Suppressor macrophage treated with lipopolysaccharide for 4 hours (primary cell): ENCODE measurements at regions not wholly inside any gene's neighbourhood (a gene's known extent, or its start where the extent isn't known, plus 50 kb on each side); places are given as distances from the start of the nearest gene placed in this dataset.

Source experiments
- DNase-seq: peaks from one replicate; pipeline ENCODE4 v3.0.0-alpha.2; 2020

GRCh38 chr2:129117434-129117833 lies 798.8 kb upstream of the HS6ST1 start:
- no peak for DNase-seq

DNA sequence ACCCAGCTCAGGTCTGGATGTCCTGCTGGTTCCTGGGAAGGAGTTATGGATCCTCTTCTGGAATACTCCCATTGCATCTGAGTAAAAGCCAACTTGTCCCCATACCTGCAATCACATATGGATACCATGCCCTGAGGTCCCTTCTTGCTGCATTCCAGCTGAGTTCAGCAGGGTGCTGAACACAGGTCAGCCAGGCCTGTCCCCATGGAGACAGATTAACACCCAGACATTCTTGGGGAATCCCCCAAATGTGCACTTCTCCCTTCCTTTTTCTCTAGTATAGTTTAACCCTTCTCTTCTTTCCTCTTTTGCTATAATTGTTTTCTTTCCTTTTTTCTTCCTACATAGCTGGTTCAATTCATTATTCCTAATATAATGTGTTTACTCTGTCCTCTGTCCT lies 799.6 kb upstream of the HS6ST1 start:
- DNase-seq: peak; percentile 1

GRCh38 chr2:129129087-129129486 lies 810.4 kb upstream of the HS6ST1 start:
- no peak for DNase-seq

GRCh38 chr2:129133692-129134641 lies 815.3 kb upstream of the HS6ST1 start:
- no peak for DNase-seq

DNA sequence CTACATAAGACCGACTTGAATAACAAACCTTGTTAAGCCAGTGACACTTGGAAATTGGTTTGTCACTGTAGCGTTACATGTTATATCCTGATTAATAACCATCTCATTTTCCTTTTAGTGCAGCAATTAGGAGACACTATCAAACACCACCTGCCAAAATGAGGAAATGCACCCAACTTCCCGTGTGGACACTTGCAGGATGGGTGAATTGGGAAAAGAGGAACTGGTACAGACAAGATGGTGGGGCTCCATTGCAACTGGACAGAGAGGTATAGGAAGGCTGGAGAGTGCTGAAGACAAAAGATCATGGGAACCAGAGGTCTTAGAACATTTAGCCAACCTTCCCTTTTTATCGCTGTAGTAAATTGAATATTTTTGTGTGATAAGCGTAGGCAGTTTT lies 816.3 kb upstream of the HS6ST1 start:
- DNase-seq: no peak

DNA sequence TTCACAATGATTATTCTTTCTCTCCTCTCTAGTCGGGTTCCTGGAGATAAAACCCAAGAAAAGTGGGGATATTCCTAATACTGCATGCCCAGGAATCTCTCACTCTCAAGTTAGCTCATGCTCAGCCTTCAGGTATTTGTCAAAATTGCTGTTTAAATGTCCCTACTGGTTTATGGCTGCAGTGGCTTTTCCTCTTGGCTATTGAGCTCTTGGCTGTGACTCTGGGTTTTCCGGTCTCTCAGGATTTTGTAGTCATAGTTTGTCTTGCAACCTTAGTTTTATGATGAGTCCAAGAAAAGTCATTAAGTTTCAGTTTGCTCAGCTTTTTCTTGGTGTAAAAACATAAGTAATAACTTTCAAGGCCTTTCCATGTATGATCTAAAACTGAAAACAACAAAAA lies 820.7 kb upstream of the HS6ST1 start:
- no peak for DNase-seq

- DNase-seq: no peak
These were observed 823.8 kb upstream of the HS6ST1 start for GRCh38 chr2:129142465-129142864.

GRCh38 chr2:129144082-129144791 lies 825.6 kb upstream of the HS6ST1 start:
- DNase-seq: no peak

- no peak for DNase-seq
These were observed 827.0 kb upstream of the RAB6C start for GRCh38 chr2:129152514-129152913.

DNA sequence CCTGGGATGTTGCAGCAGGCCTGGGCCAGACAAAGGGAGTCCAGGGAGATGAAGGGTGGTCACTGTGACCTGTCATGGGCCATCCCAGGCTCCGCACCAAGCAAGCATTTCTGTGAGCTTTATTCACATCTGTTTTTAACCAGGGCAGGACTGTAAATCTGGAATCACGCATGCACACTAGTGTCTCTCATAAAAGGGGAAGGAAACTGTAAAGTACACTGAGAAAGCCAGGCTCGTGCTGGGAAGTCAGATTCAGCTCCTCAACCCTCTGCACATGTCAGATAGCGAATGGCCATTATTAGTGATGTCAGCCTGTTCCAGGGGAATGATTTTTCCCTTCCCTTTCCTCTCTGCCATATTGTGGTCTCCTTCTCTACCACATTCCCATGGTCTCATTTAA lies 818.6 kb upstream of the RAB6C start:
- DNase-seq: no peak

DNA sequence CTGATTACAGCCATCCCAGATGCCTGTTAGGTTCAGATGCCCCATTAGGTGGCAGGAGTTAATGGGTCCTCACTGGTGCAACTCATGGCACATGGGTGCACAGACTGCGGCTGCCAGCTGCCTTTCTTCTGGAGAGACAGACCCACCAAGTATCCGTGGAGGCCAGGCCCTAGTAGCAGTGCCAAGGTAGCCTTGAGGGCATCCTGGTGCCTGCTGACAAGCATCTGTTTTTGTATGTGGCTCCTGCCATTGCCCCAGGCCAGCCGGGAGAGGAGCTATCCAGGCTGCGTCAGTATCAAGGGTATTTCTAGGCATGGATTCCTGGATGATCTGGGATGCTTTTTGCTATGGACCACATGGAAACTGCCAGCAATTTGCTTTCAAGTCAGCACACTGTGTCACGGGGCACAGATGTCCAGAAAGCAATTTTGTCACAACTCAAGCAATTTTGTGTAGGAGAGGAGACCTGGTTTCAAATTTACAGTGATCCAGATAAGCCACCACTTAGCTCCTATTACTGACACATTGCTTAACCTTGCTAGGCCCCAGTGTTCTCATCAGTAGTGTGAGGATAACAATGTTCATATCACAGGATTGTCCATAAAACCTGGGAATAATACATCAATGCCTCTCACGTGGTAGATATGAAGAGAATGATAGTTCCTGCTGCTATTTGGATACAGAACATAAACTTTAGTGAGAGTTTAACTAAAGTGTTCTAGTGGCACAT lies 815.1 kb upstream of the RAB6C start:
- DNase-seq: no peak

GRCh38 chr2:129165006-129165405 lies 814.5 kb upstream of the RAB6C start:
- DNase-seq: no peak

DNA sequence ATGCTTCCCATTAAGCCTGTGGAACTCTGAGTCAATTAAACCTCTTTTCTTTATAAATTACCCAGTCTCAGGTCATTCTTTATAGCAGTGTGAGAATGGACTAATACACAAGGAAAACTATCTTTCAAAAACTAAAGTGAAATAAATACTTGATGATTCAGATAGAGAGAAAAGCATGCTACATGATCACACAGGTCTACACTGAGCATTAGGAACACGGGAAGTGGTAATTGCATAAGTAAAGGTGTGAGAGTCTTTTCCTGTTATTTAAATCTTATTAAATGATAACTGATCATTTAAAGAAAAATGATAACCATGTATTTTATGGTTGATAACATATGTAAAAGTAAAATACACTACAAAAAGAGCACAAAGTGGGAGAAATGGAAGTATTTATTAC lies 812.0 kb upstream of the RAB6C start:
- DNase-seq: no peak

- no peak for DNase-seq
These were observed 808.9 kb upstream of the RAB6C start for GRCh38 chr2:129170570-129170969.

- DNase-seq: no peak
These were observed 805.3 kb upstream of the RAB6C start for GRCh38 chr2:129174143-129174542.

DNA sequence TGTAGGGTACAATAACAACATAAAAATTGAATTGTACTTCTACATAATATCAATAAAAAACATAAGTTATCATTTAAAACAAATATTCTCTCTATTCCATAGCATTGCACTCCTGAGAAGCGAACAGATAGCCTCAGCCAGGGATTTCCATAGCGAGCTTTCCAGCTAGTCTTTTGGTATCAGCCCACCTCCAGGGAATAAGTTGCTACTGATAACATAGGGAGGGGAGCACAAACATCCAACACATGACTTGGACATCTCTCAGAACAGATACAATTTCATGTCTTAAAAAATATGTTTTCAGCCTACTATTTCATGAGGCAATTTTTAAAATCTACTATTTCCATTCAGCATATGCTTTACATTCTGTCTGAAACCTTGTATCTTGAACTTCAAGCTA lies 804.4 kb upstream of the RAB6C start:
- no peak for DNase-seq

GRCh38 chr2:129176375-129176774 lies 803.1 kb upstream of the RAB6C start:
- DNase-seq: no peak

DNA sequence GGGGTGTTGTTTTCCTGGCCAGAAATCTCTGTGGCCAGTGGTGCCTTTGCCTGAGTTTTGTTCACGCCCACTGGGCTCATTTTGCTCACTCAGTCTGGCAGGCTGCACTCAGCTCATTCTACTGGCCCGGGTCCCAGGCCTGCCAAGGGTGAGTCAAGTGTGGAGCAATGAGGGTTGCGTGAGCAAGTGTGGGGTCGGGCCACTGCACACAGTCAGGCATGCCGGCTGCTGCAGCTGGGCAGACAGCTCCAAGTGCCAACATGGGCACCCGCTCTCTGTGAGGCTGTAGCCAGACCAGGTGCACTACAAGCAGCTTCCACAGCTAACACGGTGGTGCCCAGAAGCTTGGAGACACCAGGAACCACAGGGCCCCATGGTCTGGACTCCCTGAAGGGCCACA lies 801.1 kb upstream of the RAB6C start:
- DNase-seq: no peak

DNA sequence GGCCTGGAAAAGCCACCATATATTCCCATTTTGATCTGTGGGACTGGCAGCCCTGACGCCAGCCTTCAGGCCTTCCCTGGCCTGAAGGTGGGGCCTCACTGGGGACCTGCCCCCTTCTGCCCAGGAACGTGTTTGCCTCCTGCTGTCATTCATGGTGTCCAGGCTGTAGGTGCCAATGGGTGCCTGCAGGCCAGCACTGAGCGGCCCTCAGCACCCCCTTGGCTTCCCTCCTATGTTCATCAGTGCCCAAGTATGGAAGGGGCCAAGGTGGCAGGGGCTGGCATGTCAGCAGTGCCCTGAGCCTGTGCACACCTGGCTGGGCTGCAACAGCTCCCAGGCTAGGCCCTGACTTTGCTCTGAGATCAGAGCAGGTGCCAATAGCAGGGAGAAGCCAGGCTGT lies 800.3 kb upstream of the RAB6C start:
- no peak for DNase-seq

DNA sequence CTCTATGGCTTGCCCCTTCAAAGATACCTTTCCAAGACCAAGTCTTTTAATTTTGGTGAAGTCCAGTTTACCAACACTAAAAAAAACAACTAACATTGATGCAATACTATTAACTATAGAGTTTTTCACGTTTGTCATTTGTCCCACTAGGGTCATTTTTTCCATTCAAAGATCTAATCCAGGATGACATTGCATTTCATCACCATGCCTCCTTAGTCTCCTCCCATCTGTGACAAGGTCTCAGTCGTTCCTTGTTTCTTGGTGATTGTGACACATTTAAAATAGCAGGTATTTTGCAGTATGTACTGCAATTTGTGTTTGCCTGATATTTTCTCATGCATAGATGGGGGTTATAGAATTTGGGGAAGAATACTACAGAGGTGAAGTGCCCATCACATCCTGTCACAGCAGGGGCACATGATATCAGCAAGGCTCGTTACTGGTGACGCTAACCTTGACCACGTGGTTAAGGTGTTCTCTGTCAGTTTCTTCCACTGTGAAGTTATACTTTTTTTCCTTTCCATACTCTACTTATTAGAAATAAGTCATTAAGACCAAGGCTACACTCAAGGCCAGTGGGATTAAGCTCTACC lies 799.2 kb upstream of the RAB6C start:
- DNase-seq: no peak

GRCh38 chr2:129181433-129181832 lies 798.0 kb upstream of the RAB6C start:
- no peak for DNase-seq

DNA sequence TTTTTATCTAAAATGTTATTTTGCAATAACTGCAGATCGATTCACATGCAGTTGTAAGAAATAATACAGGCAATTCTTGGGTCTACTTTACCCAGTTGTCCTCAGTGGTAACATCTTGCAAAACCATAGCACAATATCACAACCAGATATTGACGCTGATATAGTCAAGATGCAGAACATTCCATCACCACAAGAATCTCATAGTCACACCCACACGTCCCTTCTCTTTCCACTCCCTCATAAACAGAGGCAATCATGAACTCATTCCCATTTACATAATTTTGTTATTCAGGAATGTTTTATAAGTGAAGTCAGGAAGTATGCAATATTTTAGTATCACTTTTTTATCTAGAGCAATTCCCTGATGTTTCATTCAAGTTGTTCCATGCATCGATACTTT lies 797.5 kb upstream of the RAB6C start:
- DNase-seq: no peak

- no peak for DNase-seq
These were observed 792.1 kb upstream of the RAB6C start for GRCh38 chr2:129187343-129187742.
